Fibroblast of upper back skin (primary cell): ENCODE measurements at regions not wholly inside any gene's neighbourhood (a gene's known extent, or its start where the extent isn't known, plus 50 kb on each side); places are given as distances from the start of the nearest gene placed in this dataset.

Experiments used
- DNase-seq: peaks from one replicate; pipeline ENCODE4 v3.0.0-alpha.2; 2013

GRCh38 chr13:85068231-85068630, 731.0 kb downstream of the SLITRK6 start:
- DNase-seq, result no peak

- no peak for DNase-seq
These were observed 759.0 kb downstream of the SLITRK6 start for GRCh38 chr13:85040215-85040614.

GRCh38 chr13:85031771-85032170, 767.4 kb downstream of the SLITRK6 start:
- DNase-seq, result no peak

GRCh38 chr13:85028035-85028434, 771.2 kb downstream of the SLITRK6 start:
- DNase-seq, result no peak

GRCh38 chr13:85019121-85019520, 780.1 kb downstream of the SLITRK6 start:
- DNase-seq, result no peak

- no peak for DNase-seq
These were observed 786.2 kb downstream of the SLITRK6 start for GRCh38 chr13:85013006-85013405.

GRCh38 chr13:85009447-85009846, 789.8 kb downstream of the SLITRK6 start:
- no peak for DNase-seq

GRCh38 chr13:84999252-84999651, 800.0 kb downstream of the SLITRK6 start:
- no peak for DNase-seq

- no peak for DNase-seq
These were observed 800.5 kb downstream of the SLITRK6 start for GRCh38 chr13:84998681-84999080.

GRCh38 chr13:84997858-84998257, 801.4 kb downstream of the SLITRK6 start:
- no peak for DNase-seq

GRCh38 chr13:84994582-84994981, 804.6 kb downstream of the SLITRK6 start:
- no peak for DNase-seq

- DNase-seq, result no peak
These were observed 813.4 kb downstream of the SLITRK6 start for GRCh38 chr13:84985860-84986259.

GRCh38 chr13:84983321-84983720, 815.9 kb downstream of the SLITRK6 start:
- no peak for DNase-seq

- no peak for DNase-seq
These were observed 818.6 kb downstream of the SLITRK6 start for GRCh38 chr13:84980571-84980970.

- no peak for DNase-seq
These were observed 820.4 kb downstream of the SLITRK6 start for GRCh38 chr13:84978851-84979250.

- DNase-seq, result no peak
These were observed 825.6 kb downstream of the SLITRK6 start for GRCh38 chr13:84973661-84974060.

- DNase-seq, result no peak
These were observed 826.3 kb downstream of the SLITRK6 start for GRCh38 chr13:84972907-84973306.

- no peak for DNase-seq
These were observed 836.4 kb downstream of the SLITRK6 start for GRCh38 chr13:84962849-84963248.

GRCh38 chr13:84962141-84962750, 837.0 kb downstream of the SLITRK6 start:
- DNase-seq, result no peak

GRCh38 chr13:84961023-84961422, 838.2 kb downstream of the SLITRK6 start:
- no peak for DNase-seq

GRCh38 chr13:84959818-84960217, 839.4 kb downstream of the SLITRK6 start:
- DNase-seq, result no peak

- DNase-seq, result no peak
These were observed 844.6 kb downstream of the SLITRK6 start for GRCh38 chr13:84954636-84955035.

- DNase-seq, result no peak
These were observed 848.1 kb downstream of the SLITRK6 start for GRCh38 chr13:84951128-84951527.

- DNase-seq, result peak; percentile 34
These were observed 853.0 kb downstream of the SLITRK6 start for GRCh38 chr13:84946192-84946591.

- no peak for DNase-seq
These were observed 858.4 kb downstream of the SLITRK6 start for GRCh38 chr13:84940798-84941197.

- no peak for DNase-seq
These were observed 859.1 kb downstream of the SLITRK6 start for GRCh38 chr13:84940167-84940566.
